ENCODE measurements at regions not wholly inside any gene's neighbourhood (a gene's known extent, or its start where the extent isn't known, plus 50 kb on each side); places are given as distances from the start of the nearest gene placed in this dataset.

DNA sequence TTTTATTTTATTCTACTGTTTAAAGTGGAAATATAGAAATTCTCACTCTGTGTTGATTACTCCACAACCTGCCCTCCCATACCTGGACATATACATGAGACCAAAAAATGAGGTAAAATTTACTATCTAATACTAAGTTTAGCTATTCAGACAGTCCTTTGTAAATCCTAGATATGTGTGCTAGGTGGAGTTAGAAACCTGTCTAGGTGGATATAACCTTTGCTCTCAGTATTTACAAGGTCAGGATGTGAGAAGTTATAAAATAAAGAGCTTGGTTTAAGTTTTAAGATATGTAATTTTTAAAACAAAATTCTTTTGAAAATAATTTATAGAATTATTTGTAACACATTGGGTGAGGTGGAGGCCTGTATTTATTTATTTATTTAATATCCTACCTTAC, 221.5 kb downstream of the PCDH7 start:
- DNase-seq (ENCODE audit: low read depth in 1 of 2, low spot score in 2 of 2) (no peak), FAIRE-seq (no peak)
- Histone ChIP-seq H3K4me2 (ENCODE audit: insufficient read depth in 1 of 2, low read depth in 2 of 2, low read length in 2 of 2) (no peak overlapping the region), H3K4me3 (ENCODE audit: extremely low read depth in 1 of 4, insufficient read depth in 2 of 4, low read depth in 3 of 4, low read length in 4 of 4) (no peak overlapping the region), H4K20me1 (replicated peaks in 1 of 2; ENCODE audit: control insufficient read depth in 1 of 2, insufficient read depth in 2 of 2, low read length in 2 of 2) (no peaks in the 10 kb centered on the region), H3K23ac (ENCODE audit: insufficient read length) (no peak overlapping the region), H2AK5ac (ENCODE audit: low read depth, low read length) (no peak overlapping the region), H4K91ac (replicated peaks; ENCODE audit: insufficient read length, low read length) (no peak overlapping the region), H4K8ac (ENCODE audit: extremely low read depth, insufficient read depth, low read length) (no peak overlapping the region), H3K79me2 (ENCODE audit: control insufficient read depth in 1 of 2, insufficient read depth in 2 of 2, low read length in 2 of 2) (no peaks in the 10 kb centered on the region), H2BK120ac (replicated peaks; ENCODE audit: low read depth, low read length) (no peak overlapping the region), H3K18ac (ENCODE audit: extremely low read depth, low read length) (no peak overlapping the region), H2BK5ac (ENCODE audit: low read depth, low read length) (no peak overlapping the region), H3K56ac (replicated peaks; ENCODE audit: insufficient read length, low read depth, low read length) (no peak overlapping the region), H3K23me2 (ENCODE audit: low read depth, low read length) (no peaks in the 10 kb centered on the region), H3K27ac (ENCODE audit: low read depth, low read length) (no peak overlapping the region), H2BK12ac (ENCODE audit: low read depth, low read length) (no peak overlapping the region), H3K4me1 (replicated peaks in 1 of 4; ENCODE audit: control insufficient read depth in 3 of 4, insufficient read depth in 4 of 4, low read length in 3 of 4) (no peaks in the 10 kb centered on the region), H3K4ac (replicated peaks; ENCODE audit: insufficient read length, low read depth, low read length) (no peak overlapping the region), H2BK15ac (ENCODE audit: low read length) (no peak overlapping the region), H3K14ac (ENCODE audit: insufficient read length) (no peak overlapping the region), H3K36me3 (ENCODE audit: control insufficient read depth in 2 of 4, insufficient read depth in 4 of 4, low read length in 3 of 4) (no peaks in the 10 kb centered on the region), H3K27me3 (replicated peaks in 1 of 4; ENCODE audit: control insufficient read depth in 3 of 4, extremely low read depth in 1 of 4, insufficient read depth in 3 of 4, low read length in 3 of 4) (no peaks in the 10 kb centered on the region), H3K9ac (replicated peaks in 1 of 4; ENCODE audit: extremely low read depth in 1 of 4, low read depth in 3 of 4, low read length in 3 of 4) (no peak overlapping the region), H4K5ac (ENCODE audit: insufficient read length, low read depth, low read length) (no peak overlapping the region), H3K79me1 (ENCODE audit: low read depth, low read length) (no peaks in the 10 kb centered on the region), H2BK20ac (ENCODE audit: low read length) (no peak overlapping the region), H2AFZ (ENCODE audit: low read length) (no peak overlapping the region), H3K9me3 (ENCODE audit: insufficient read depth in 2 of 2, low read depth in 1 of 2, low read length in 1 of 2) (no peaks in the 10 kb centered on the region)
- CTCF ChIA-PET (ENCODE audit: partially characterized antibody): no interaction called here
- POLR2A ChIA-PET (ENCODE audit: partially characterized antibody): no interaction called here
- TF ChIP-seq NANOG (IDR thresholded peaks at IDR 0.05; ENCODE audit: insufficient read depth, low read depth, low read length, poor library complexity, severe bottlenecking): no peak
- no peak for TF ChIP-seq SP4 (IDR thresholded peaks at IDR 0.05; ENCODE audit: low read length)
- TF ChIP-seq KDM1A (IDR thresholded peaks at IDR 0.05; ENCODE audit: borderline replicate concordance, low read length): no peak
- TF ChIP-seq EZH2 (IDR thresholded peaks at IDR 0.05; ENCODE audit: low read depth, low read length, severe bottlenecking): no peak
- TF ChIP-seq TAF7 (optimal IDR thresholded peaks at IDR 0.05; ENCODE audit: borderline replicate concordance, low read depth, low read length): no peak
- no peak for TF ChIP-seq NRF1 (IDR thresholded peaks at IDR 0.05; ENCODE audit: low read depth, low read length)
- TF ChIP-seq FOSL1 (IDR thresholded peaks at IDR 0.05; ENCODE audit: insufficient read depth, low read depth, low read length): no peak
- TF ChIP-seq KDM5A (IDR thresholded peaks at IDR 0.05; ENCODE audit: low read length): no peak
- no peak for TF ChIP-seq EGR1 (IDR thresholded peaks at IDR 0.05; ENCODE audit: borderline replicate concordance, low read depth, low read length)
- TF ChIP-seq SIX5 (IDR thresholded peaks at IDR 0.05; ENCODE audit: low read depth, low read length): no peak
- TF ChIP-seq, protein P1, sequence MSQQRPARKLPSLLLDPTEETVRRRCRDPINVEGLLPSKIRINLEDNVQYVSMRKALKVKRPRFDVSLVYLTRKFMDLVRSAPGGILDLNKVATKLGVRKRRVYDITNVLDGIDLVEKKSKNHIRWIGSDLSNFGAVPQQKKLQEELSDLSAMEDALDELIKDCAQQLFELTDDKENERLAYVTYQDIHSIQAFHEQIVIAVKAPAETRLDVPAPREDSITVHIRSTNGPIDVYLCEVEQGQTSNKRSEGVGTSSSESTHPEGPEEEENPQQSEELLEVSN (IDR thresholded peaks at IDR 0.05): no peak
